GM21737 (cell line): ENCODE measurements at regions not wholly inside any gene's neighbourhood (a gene's known extent, or its start where the extent isn't known, plus 50 kb on each side); places are given as distances from the start of the nearest gene placed in this dataset.

Experiments
- ATAC-seq: cut with Tn5 transposase; IDR thresholded peaks from one replicate; pipeline ENCODE4 v1.9.1; 2021; ENCODE audit warnings: mild to moderate bottlenecking, moderate library complexity; ENCODE audit not compliant: unreplicated experiment

GRCh38 chr10:31140716-31141115, 109.1 kb upstream of the ZNF438 start:
- ATAC-seq, result no peak

- no peak for ATAC-seq
Measured at GRCh38 chr10:31142026-31142425, 110.4 kb upstream of the ZNF438 start.

- ATAC-seq, result no peak
Measured at GRCh38 chr10:31143331-31143935, 111.8 kb upstream of the ZNF438 start.

DNA sequence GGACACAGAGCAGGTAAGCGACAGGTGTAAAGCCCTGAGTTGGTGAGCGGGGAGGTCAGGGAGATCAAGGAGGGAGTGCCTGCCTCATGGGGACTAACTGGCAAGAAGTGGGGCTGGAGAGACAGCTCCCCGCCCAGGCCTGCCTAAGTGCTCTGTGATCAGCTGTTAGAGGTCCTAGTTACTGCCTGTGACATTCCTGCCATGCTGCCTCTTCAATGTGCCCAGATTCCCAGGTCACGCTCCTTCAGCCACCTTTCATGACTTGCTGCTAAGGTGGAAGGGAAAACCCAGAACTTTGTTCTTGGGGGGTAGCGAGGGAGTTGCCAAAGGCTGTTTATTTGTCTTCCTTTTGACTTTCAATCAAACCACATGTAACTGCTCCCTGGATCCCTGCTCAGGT, 114.3 kb upstream of the ZNF438 start:
- ATAC-seq, result no peak

GRCh38 chr10:31146491-31147209, 115.0 kb upstream of the ZNF438 start:
- no peak for ATAC-seq

DNA sequence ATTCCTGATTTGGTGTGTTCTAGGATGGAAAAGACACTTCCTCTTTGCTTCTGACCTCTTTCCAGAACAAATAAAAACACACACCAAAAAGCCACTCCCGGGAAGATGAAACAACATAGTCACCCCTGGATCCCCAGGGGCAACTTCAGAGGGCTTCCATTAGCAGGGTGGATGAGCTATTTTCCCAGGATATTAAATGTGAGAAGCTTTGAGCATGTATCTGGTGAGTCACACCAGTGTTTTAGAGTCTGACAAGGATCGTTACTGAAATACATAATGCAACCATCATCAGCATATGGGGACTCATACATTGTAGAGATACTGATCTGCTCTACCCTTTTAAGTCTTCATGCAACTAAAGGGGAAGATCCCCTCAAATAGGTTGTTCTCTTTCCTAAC, 115.5 kb upstream of the ZNF438 start:
- no peak for ATAC-seq

DNA sequence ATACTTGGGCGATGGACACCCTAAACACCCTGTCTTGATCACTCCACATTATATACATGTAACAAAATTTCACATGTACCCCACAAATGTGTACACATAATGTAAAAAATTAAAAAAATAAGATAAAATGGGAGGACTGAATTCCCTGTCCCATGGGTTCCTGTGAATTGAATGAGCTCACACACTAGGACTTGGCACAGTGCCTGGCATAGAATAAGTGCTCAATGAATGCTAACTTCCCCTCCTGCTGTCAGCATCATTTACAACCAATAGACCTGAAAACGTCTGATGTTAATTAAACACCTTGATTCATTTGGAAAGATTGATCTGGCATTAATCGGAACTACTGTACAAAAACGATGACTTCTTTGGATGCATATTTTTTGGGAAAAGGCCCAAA, 117.3 kb upstream of the ZNF438 start:
- no peak for ATAC-seq

GRCh38 chr10:31149835-31150512, 118.3 kb upstream of the ZNF438 start:
- ATAC-seq, result no peak

DNA sequence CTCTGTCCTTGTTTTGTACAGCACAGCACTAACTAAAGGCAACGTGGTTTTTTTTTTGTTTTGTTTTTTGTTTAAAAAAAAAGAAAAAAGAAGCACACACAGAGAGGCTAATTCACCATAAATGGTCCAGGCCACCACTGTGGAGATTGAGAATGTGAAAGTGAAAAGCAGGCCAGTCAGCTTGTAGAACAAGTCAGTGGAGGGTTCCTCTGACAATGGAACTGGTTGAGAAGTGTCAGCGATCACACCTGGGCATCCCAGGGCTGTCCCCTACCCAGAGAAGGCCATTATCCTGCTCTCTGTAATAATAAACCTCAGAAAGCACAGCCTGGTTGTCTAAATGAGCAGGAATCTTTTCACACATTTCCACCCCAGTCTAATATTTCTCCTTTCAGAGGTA, 119.6 kb upstream of the ZNF438 start:
- ATAC-seq, result no peak

DNA sequence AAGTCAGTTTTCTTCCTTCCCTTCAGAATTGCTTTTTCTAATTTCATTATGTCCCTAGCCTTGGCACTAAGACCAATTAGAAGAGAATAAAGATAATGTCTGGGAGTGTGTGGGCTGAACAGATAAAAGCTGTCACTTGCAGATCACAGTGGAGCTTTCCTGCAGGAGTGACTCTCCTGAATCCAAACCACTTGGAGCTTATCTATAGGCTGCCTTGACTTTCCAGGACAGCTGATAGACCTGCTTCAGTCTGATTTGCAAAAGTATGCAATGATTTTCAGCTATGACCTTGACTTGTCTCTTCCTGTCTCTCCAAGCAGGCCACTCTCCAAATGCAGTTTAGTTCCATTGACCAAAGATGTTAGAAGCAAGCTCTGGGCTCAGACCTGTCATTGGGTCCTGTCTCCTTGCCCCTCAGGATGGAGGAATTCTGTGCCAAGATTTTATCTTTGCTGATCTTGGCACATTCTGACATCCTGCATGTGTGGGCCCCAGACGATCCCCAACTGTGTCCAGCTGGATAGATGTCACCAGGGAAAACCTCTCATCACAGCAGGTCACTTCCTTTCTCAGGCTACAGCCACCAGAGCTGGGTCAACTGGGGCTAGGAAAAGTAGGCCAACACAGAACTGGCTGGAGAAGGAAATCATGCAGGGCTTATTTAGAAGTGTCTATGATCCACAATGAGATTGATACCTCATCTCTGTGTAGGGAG, 120.9 kb upstream of the ZNF438 start:
- no peak for ATAC-seq

GRCh38 chr10:31153161-31153560, 121.5 kb upstream of the ZNF438 start:
- no peak for ATAC-seq

- no peak for ATAC-seq
Measured at GRCh38 chr10:31153692-31154091, 122.0 kb upstream of the ZNF438 start.

DNA sequence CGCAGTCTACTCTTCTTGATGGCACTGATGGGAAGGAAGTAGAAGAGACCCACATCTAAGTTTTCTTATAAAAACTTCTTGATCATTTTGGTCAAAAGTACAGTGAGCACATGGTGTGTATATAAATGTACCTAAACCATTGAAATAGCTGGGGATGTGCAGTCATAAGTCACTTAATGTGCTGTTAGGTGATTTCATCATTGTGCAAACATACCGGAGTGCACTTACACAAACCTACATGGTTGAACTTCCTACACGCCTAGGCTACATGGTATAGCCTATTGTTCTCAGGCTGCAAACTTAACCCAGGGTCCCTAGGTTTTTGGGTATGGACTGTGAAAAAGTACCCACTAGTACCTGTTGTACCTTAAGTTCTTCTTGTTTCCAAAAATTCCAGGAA, 123.3 kb upstream of the ZNF438 start:
- ATAC-seq, result no peak

GRCh38 chr10:31157123-31158010, 125.7 kb upstream of the ZNF438 start:
- no peak for ATAC-seq

DNA sequence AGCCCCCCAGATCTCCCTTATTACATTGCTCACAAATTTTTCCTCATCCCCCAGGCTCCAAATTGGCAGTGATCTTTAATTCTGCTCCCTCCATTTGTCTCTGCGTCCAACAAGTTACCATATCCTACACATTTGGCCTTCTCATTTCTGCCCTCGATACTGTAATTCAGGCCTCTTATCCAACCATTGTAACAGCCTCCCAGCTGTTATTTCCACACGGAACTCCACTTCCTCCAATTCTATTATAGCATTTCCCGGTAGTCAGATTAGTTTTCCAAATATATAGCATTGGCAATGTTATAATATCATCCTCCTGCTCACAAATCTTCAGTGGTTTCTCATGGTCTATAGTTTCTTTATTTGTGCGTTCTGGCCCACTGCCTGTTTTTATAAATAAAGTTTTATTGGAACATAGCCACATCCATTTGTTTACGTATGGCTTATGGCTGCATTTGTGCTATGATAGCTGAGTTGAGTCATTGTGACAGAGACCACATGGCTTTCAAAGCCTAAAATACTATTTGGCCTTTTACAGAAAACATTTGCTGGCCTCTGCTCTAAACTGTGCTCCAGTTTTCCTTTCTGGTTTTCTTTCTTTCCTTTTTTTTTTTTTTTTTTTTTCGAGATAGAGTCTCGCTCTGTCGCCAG, 126.5 kb upstream of the ZNF438 start:
- ATAC-seq, result no peak

- no peak for ATAC-seq
Measured at GRCh38 chr10:31166606-31167005, 134.9 kb upstream of the ZNF438 start.

- no peak for ATAC-seq
Measured at GRCh38 chr10:31170636-31171035, 139.0 kb upstream of the ZNF438 start.

DNA sequence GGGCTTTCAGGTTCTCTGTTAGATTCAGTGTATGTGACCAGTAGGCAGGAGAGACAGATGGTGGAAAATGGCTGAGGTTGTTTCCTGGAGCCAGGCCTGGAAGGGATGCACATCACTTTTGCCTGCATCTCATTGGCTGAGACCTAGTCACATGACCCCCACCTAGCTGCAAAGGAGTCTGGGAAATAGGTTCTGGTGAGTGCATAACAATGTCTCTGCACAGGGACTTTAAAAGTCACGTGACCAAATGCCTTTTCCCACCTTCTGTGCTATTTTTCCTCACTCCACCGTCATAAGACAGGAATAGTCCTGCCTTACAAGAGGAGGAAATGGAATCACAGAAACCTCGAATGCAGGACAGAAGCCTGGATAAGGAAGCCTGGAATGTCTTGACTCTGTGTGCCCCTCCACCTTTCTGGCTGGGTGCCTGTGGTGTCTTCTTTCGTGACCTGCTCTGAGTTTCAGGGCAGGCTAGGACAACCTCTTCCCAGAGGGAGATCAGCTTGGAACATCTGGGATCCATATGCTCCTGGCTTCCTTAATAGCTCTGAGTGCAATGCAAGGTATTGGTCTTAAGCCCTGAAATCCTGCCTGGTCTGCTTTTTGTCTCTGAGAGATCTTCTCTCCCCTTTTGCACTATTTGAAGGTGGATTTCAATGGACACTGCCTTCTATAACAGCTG, 139.9 kb upstream of the ZNF438 start:
- no peak for ATAC-seq

GRCh38 chr10:31172925-31173324, 141.3 kb upstream of the ZNF438 start:
- no peak for ATAC-seq

GRCh38 chr10:31173752-31174151, 142.1 kb upstream of the ZNF438 start:
- ATAC-seq, result no peak
